ENCODE measurements at regions not wholly inside any gene's neighbourhood (a gene's known extent, or its start where the extent isn't known, plus 50 kb on each side); places are given as distances from the start of the nearest gene placed in this dataset.

DNA sequence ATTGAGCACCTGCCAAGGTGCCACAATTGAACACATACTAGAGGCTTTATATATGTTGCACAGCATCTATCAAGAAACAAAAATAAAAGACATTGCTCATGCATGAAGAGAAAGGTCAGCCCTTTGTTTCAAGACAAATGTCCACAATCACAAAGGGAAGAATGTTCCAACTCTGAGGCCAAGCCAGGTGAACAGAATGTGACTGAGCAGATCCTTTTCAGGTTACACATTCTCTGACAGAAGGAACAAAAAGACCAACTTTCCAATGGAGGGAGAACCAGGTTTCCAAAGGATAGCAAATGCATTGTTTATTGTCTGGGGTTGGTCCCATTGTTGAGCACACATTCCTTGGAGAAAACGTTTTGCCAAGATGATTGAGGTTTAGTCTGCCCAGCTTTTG lies 50.2 kb upstream of the FAM174B start:
- intact Hi-C loops (cut with DNase I; ENCODE audit: low total_unique reads), result no loop called here
- no peak for DNase-seq (ENCODE audit: low spot score in 2 of 2)
- whole genome bisulfite sequencing, 2 donors, result 43 to 52% methylated on average over 1 of the region's 1 CpG
- TF ChIP-seq POLR2A (IDR thresholded peaks at IDR 0.05), result no peak
- TF ChIP-seq, protein P1, sequence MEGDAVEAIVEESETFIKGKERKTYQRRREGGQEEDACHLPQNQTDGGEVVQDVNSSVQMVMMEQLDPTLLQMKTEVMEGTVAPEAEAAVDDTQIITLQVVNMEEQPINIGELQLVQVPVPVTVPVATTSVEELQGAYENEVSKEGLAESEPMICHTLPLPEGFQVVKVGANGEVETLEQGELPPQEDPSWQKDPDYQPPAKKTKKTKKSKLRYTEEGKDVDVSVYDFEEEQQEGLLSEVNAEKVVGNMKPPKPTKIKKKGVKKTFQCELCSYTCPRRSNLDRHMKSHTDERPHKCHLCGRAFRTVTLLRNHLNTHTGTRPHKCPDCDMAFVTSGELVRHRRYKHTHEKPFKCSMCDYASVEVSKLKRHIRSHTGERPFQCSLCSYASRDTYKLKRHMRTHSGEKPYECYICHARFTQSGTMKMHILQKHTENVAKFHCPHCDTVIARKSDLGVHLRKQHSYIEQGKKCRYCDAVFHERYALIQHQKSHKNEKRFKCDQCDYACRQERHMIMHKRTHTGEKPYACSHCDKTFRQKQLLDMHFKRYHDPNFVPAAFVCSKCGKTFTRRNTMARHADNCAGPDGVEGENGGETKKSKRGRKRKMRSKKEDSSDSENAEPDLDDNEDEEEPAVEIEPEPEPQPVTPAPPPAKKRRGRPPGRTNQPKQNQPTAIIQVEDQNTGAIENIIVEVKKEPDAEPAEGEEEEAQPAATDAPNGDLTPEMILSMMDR (IDR thresholded peaks at IDR 0.05), result no peak
- no peak overlapping the region for H3K4me3 ChIP-seq (ENCODE audit: low read depth, poor library complexity, severe bottlenecking)

GRCh38 chr15:92706201-92706600 lies 50.6 kb upstream of the FAM174B start:
- DNase-seq (ENCODE audit: low spot score in 2 of 2), result peak in 1 of 2 donors; percentile 48
- no peak overlapping the region for H3K4me3 ChIP-seq (ENCODE audit: low read depth, poor library complexity, severe bottlenecking)
- TF ChIP-seq, protein P1 (IDR thresholded peaks at IDR 0.05), result no peak
- no peak for TF ChIP-seq POLR2A (IDR thresholded peaks at IDR 0.05)
- 81 to 85% methylated on average over 7 of the region's 7 CpGs for WGBS, 2 donors
- intact Hi-C loops (cut with DNase I; ENCODE audit: low total_unique reads), result no loop called here

DNA sequence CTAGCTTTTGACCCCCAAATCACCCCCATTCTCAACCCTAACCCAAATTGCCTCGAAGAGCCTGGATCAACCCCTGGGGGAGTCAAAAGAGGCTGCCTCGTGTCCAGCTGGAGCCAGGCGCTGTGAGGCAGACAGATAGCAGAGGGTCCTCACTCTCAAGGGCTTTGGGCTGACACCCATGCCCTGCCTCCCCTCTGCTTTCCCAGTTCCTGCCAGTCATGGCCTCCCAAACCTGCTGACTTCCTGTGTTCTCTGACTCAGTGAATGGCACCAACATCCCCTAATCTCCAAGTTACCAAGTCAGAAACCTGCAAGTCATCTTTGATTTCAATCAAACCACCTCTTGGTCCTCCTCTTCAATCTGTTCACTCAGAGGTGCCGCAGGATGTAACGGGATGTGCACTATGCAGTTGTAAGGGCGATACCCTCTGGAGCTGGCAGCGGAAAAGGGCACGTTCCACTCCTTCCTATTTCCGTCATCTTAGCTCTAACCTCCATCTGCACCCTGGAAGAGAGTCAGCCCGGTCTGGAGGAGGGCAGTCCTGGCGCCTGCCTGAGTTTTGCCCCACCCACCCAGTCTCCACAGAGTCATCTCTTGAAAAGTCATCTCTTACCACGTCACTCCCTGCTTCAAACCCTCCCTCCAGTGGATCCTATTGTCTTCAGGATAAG lies 52.4 kb upstream of the FAM174B start:
- WGBS, 2 donors, result 90 to 92% methylated on average over 12 of the region's 12 CpGs
- no peak overlapping the region for H3K4me3 ChIP-seq (ENCODE audit: low read depth, poor library complexity, severe bottlenecking)
- peak in 1 of 2 donors; percentile 67 for DNase-seq (ENCODE audit: low spot score in 2 of 2)
- intact Hi-C loops (cut with DNase I; ENCODE audit: low total_unique reads), result no loop called here
- TF ChIP-seq, protein P1 (IDR thresholded peaks at IDR 0.05), result no peak
- no peak for TF ChIP-seq POLR2A (IDR thresholded peaks at IDR 0.05)

GRCh38 chr15:92708635-92709034 lies 53.1 kb upstream of the FAM174B start:
- 77 to 80% methylated on average over 4 of the region's 4 CpGs for WGBS, 2 donors
- DNase-seq (ENCODE audit: low spot score in 2 of 2), result peak in 1 of 2 donors; percentile 36

GRCh38 chr15:92709110-92709790 lies 53.7 kb upstream of the FAM174B start:
- intact Hi-C loops (cut with DNase I; ENCODE audit: low total_unique reads), result no loop called here
- 55 to 58% methylated on average over 10 of the region's 10 CpGs for WGBS, 2 donors
- TF ChIP-seq, protein P1 (IDR thresholded peaks at IDR 0.05), result no peak
- no peak for TF ChIP-seq POLR2A (IDR thresholded peaks at IDR 0.05)

More at GRCh38 chr15:92708635-92709034, 53.1 kb upstream of the FAM174B start:
- intact Hi-C loops (cut with DNase I; ENCODE audit: low total_unique reads), result no loop called here
- TF ChIP-seq, protein P1 (IDR thresholded peaks at IDR 0.05), result no peak
- TF ChIP-seq POLR2A (IDR thresholded peaks at IDR 0.05), result no peak
- H3K4me3 ChIP-seq (ENCODE audit: low read depth, poor library complexity, severe bottlenecking), result no peak overlapping the region

More at GRCh38 chr15:92709110-92709790, 53.7 kb upstream of the FAM174B start:
- peak in 1 of 2 donors; percentile 61 for DNase-seq (ENCODE audit: low spot score in 2 of 2)
- H3K4me3 ChIP-seq (ENCODE audit: low read depth, poor library complexity, severe bottlenecking), result no peak overlapping the region
